ENCODE measurements at regions not wholly inside any gene's neighbourhood (a gene's known extent, or its start where the extent isn't known, plus 50 kb on each side); places are given as distances from the start of the nearest gene placed in this dataset.

DNA sequence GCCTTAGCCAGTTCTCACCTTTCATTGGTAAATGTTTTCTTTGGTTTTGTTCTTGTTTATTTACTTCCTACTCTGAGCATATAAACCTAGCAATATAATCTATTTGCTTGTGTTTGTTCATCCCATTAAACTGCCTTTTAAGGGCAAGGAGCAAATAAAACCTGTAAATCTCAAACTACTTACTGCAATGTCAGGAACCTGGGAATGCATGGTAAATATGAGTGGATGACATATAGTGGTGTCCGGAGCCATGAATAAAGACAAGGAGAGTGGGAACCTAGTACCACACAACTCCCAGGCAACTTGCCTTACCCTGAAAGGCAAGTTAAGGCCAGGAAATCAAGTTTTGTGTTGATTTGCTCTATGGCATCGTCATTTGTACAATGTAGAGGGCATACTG is 1133.7 kb upstream of the NCAM2 start:
- H3K4me2 ChIP-seq (ENCODE audit: insufficient read depth, low read length): no peak overlapping the region
- in situ Hi-C loops (cut with MboI) (no loop called here), intact Hi-C loops (cut with micrococcal nuclease) (no loop called here)
- no peaks in the 10 kb centered on the region for H3K27me3 ChIP-seq (ENCODE audit: control insufficient read depth in 2 of 2, insufficient read depth in 2 of 2, low read length in 2 of 2)
- BruUV-seq (replicated peaks): no TSS peak
- H3K9ac ChIP-seq (ENCODE audit: insufficient read depth in 1 of 2, low read depth in 2 of 2, low read length in 2 of 2): no peak overlapping the region
- DNase-seq (ENCODE audit: extremely low read depth in 1 of 4, low spot score in 3 of 4) (no peak), FAIRE-seq (no peak), ATAC-seq (no peak)
- H3K27ac ChIP-seq (ENCODE audit: extremely low read depth, low read depth, low read length): no peak overlapping the region
- ChIA-PET POLR2A (no interaction called here), CTCF (ENCODE audit: low intra/inter-chr PET ratio) (no interaction called here)
- 0 out of 2 replicates have a peak overlapping the region, but pooled peaks have one; percentile 49 for H2AFZ ChIP-seq (ENCODE audit: low read depth, low read length)
- no peaks in the 10 kb centered on the region for H3K4me1 ChIP-seq (replicated peaks in 1 of 2; ENCODE audit: control insufficient read depth in 2 of 2, insufficient read depth in 2 of 2, low read length in 2 of 2)
- no peaks in the 10 kb centered on the region for H3K36me3 ChIP-seq (ENCODE audit: control insufficient read depth, insufficient read depth, low read length)
- H3K4me3 ChIP-seq: no peak overlapping the region
- H3K9me3 ChIP-seq (replicated peaks; ENCODE audit: control insufficient read depth, insufficient read depth, low read depth, low read length): no peaks in the 10 kb centered on the region
- H4K20me1 ChIP-seq (replicated peaks; ENCODE audit: control insufficient read depth, insufficient read depth, low read length): no peaks in the 10 kb centered on the region
- 20% methylated on average over 2 of the region's 2 CpGs for WGBS (ENCODE audit: insufficient coverage, low coverage, missing lambda C conversion rate)
- no peaks in the 10 kb centered on the region for H3K9me1 ChIP-seq (ENCODE audit: control insufficient read depth, insufficient read depth, low read length)
- H3K79me2 ChIP-seq (ENCODE audit: control insufficient read depth, insufficient read depth, low read length): no peaks in the 10 kb centered on the region
- TF ChIP-seq HIVEP1 (CRISPR knock-in tag; IDR thresholded peaks at IDR 0.05) (no peak), ETV5 (CRISPR knock-in tag; IDR thresholded peaks at IDR 0.05; ENCODE audit: low read depth) (no peak), ZHX1 (conservative IDR thresholded peaks at IDR 0.05; ENCODE audit: low read length) (no peak), ZNF395 (CRISPR knock-in tag; IDR thresholded peaks at IDR 0.05) (no peak), CBX1 (IDR thresholded peaks at IDR 0.05; ENCODE audit: low read depth) (no peak), HBP1 (CRISPR knock-in tag; IDR thresholded peaks at IDR 0.05) (no peak), HES1 (IDR thresholded peaks at IDR 0.05; ENCODE audit: low read depth) (no peak), MBD2 (IDR thresholded peaks at IDR 0.05; ENCODE audit: borderline replicate concordance, low read depth) (no peak), BHLHE40 (IDR thresholded peaks at IDR 0.05; ENCODE audit: low read length) (no peak), ZNF3 (CRISPR knock-in tag; IDR thresholded peaks at IDR 0.05) (no peak), ZBED1 (IDR thresholded peaks at IDR 0.05) (no peak)
- TF ChIP-seq, protein P1, sequence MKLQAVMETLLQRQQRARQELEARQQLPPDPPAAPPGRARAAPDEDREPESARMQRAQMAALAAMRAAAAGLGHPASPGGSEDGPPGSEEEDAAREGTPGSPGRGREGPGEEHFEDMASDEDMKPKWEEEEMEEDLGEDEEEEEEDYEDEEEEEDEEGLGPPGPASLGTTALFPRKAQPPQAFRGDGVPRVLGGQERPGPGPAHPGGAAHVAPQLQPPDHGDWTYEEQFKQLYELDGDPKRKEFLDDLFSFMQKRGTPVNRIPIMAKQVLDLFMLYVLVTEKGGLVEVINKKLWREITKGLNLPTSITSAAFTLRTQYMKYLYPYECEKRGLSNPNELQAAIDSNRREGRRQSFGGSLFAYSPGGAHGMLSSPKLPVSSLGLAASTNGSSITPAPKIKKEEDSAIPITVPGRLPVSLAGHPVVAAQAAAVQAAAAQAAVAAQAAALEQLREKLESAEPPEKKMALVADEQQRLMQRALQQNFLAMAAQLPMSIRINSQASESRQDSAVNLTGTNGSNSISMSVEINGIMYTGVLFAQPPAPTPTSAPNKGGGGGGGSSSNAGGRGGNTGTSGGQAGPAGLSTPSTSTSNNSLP (IDR thresholded peaks at IDR 0.05; ENCODE audit: borderline replicate concordance, low read depth, low read length): no peak
- TF ChIP-seq, protein P2, sequence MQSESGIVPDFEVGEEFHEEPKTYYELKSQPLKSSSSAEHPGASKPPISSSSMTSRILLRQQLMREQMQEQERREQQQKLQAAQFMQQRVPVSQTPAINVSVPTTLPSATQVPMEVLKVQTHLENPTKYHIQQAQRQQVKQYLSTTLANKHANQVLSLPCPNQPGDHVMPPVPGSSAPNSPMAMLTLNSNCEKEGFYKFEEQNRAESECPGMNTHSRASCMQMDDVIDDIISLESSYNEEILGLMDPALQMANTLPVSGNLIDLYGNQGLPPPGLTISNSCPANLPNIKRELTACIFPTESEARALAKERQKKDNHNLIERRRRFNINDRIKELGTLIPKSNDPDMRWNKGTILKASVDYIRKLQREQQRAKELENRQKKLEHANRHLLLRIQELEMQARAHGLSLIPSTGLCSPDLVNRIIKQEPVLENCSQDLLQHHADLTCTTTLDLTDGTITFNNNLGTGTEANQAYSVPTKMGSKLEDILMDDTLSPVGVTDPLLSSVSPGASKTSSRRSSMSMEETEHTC (IDR thresholded peaks at IDR 0.05): no peak

All from K562 (cell line).